ENCODE measurements at regions not wholly inside any gene's neighbourhood (a gene's known extent, or its start where the extent isn't known, plus 50 kb on each side); places are given as distances from the start of the nearest gene placed in this dataset.

- H3K79me2 ChIP-seq (ENCODE audit: low read length), result no peaks in the 10 kb centered on the region
- H3K27ac ChIP-seq (ENCODE audit: low read length), result no peak overlapping the region
- no peak overlapping the region for H3K4me3 ChIP-seq (ENCODE audit: low read length)
Measured at GRCh38 chr2:12890481-12890991, 173.8 kb downstream of the TRIB2 start.

GRCh38 chr2:12895017-12895416 lies 178.3 kb downstream of the TRIB2 start:
- Histone ChIP-seq H3K36me3 (replicated peaks; ENCODE audit: insufficient read depth, low read length) (no peaks in the 10 kb centered on the region), H3K4me3 (ENCODE audit: low read length) (no peak overlapping the region), H3K79me2 (ENCODE audit: low read length) (no peaks in the 10 kb centered on the region), H2AFZ (ENCODE audit: low read length) (no peak overlapping the region), H3K27me3 (replicated peaks; ENCODE audit: insufficient read depth, low read length) (no peaks in the 10 kb centered on the region), H3K9ac (ENCODE audit: low read length) (no peak overlapping the region), H3K4me1 (ENCODE audit: low read length) (no peaks in the 10 kb centered on the region), H4K20me1 (ENCODE audit: insufficient read depth, low read length) (no peaks in the 10 kb centered on the region), H3K9me2 (replicated peaks; ENCODE audit: insufficient read depth, low read length) (no peaks in the 10 kb centered on the region), H3K9me3 (replicated peaks; ENCODE audit: insufficient read depth, low read length) (no peaks in the 10 kb centered on the region), H3F3A (ENCODE audit: insufficient read depth, low read length) (no peaks in the 10 kb centered on the region), H3K27ac (ENCODE audit: low read length) (no peak overlapping the region), H3K4me2 (ENCODE audit: low read depth, low read length) (no peak overlapping the region)
- TF ChIP-seq EZH2phosphoT487 (IDR thresholded peaks at IDR 0.05; ENCODE audit: low read length) (no peak), EZH2 (optimal IDR thresholded peaks at IDR 0.05; ENCODE audit: low read depth, low read length) (no peak)
- TF ChIP-seq, protein P1, sequence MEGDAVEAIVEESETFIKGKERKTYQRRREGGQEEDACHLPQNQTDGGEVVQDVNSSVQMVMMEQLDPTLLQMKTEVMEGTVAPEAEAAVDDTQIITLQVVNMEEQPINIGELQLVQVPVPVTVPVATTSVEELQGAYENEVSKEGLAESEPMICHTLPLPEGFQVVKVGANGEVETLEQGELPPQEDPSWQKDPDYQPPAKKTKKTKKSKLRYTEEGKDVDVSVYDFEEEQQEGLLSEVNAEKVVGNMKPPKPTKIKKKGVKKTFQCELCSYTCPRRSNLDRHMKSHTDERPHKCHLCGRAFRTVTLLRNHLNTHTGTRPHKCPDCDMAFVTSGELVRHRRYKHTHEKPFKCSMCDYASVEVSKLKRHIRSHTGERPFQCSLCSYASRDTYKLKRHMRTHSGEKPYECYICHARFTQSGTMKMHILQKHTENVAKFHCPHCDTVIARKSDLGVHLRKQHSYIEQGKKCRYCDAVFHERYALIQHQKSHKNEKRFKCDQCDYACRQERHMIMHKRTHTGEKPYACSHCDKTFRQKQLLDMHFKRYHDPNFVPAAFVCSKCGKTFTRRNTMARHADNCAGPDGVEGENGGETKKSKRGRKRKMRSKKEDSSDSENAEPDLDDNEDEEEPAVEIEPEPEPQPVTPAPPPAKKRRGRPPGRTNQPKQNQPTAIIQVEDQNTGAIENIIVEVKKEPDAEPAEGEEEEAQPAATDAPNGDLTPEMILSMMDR (IDR thresholded peaks at IDR 0.05; ENCODE audit: low read length), result no peak
- no peak for DNase-seq

More at GRCh38 chr2:12890481-12890991, 173.8 kb downstream of the TRIB2 start:
- no peaks in the 10 kb centered on the region for H3K4me1 ChIP-seq (ENCODE audit: low read length)
- no peaks in the 10 kb centered on the region for H4K20me1 ChIP-seq (ENCODE audit: insufficient read depth, low read length)
- no peak for DNase-seq
- no peaks in the 10 kb centered on the region for H3K9me3 ChIP-seq (replicated peaks; ENCODE audit: insufficient read depth, low read length)
- H3K36me3 ChIP-seq (replicated peaks; ENCODE audit: insufficient read depth, low read length), result no peaks in the 10 kb centered on the region
- no peaks in the 10 kb centered on the region for H3F3A ChIP-seq (ENCODE audit: insufficient read depth, low read length)
- no peaks in the 10 kb centered on the region for H3K9me2 ChIP-seq (replicated peaks; ENCODE audit: insufficient read depth, low read length)
- no peak overlapping the region for H2AFZ ChIP-seq (ENCODE audit: low read length)
- no peaks in the 10 kb centered on the region for H3K27me3 ChIP-seq (replicated peaks; ENCODE audit: insufficient read depth, low read length)
- no peak overlapping the region for H3K9ac ChIP-seq (ENCODE audit: low read length)
- no peak for TF ChIP-seq EZH2phosphoT487 (IDR thresholded peaks at IDR 0.05; ENCODE audit: low read length)
- TF ChIP-seq, protein P1 (IDR thresholded peaks at IDR 0.05; ENCODE audit: low read length), result no peak
- no peak overlapping the region for H3K4me2 ChIP-seq (ENCODE audit: low read depth, low read length)

GRCh38 chr2:12896318-12896982 lies 179.7 kb downstream of the TRIB2 start:
- Histone ChIP-seq H3K9ac (ENCODE audit: low read length) (no peak overlapping the region), H3K27me3 (replicated peaks; ENCODE audit: insufficient read depth, low read length) (no peaks in the 10 kb centered on the region), H3K9me2 (replicated peaks; ENCODE audit: insufficient read depth, low read length) (no peaks in the 10 kb centered on the region), H3K9me3 (replicated peaks; ENCODE audit: insufficient read depth, low read length) (no peaks in the 10 kb centered on the region), H2AFZ (ENCODE audit: low read length) (no peak overlapping the region), H4K20me1 (ENCODE audit: insufficient read depth, low read length) (no peaks in the 10 kb centered on the region), H3K79me2 (ENCODE audit: low read length) (no peaks in the 10 kb centered on the region), H3F3A (ENCODE audit: insufficient read depth, low read length) (no peaks in the 10 kb centered on the region), H3K36me3 (replicated peaks; ENCODE audit: insufficient read depth, low read length) (no peaks in the 10 kb centered on the region), H3K27ac (ENCODE audit: low read length) (no peak overlapping the region), H3K4me1 (ENCODE audit: low read length) (no peaks in the 10 kb centered on the region), H3K4me3 (ENCODE audit: low read length) (no peak overlapping the region), H3K4me2 (ENCODE audit: low read depth, low read length) (no peak overlapping the region)
- TF ChIP-seq EZH2 (optimal IDR thresholded peaks at IDR 0.05; ENCODE audit: low read depth, low read length), result no peak
- TF ChIP-seq, protein P1 (IDR thresholded peaks at IDR 0.05; ENCODE audit: low read length), result no peak
- no peak for TF ChIP-seq EZH2phosphoT487 (IDR thresholded peaks at IDR 0.05; ENCODE audit: low read length)
- DNase-seq, result no peak
